ENCODE measurements at regions not wholly inside any gene's neighbourhood (a gene's known extent, or its start where the extent isn't known, plus 50 kb on each side); places are given as distances from the start of the nearest gene placed in this dataset.

- TF ChIP-seq, protein P1, sequence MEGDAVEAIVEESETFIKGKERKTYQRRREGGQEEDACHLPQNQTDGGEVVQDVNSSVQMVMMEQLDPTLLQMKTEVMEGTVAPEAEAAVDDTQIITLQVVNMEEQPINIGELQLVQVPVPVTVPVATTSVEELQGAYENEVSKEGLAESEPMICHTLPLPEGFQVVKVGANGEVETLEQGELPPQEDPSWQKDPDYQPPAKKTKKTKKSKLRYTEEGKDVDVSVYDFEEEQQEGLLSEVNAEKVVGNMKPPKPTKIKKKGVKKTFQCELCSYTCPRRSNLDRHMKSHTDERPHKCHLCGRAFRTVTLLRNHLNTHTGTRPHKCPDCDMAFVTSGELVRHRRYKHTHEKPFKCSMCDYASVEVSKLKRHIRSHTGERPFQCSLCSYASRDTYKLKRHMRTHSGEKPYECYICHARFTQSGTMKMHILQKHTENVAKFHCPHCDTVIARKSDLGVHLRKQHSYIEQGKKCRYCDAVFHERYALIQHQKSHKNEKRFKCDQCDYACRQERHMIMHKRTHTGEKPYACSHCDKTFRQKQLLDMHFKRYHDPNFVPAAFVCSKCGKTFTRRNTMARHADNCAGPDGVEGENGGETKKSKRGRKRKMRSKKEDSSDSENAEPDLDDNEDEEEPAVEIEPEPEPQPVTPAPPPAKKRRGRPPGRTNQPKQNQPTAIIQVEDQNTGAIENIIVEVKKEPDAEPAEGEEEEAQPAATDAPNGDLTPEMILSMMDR (IDR thresholded peaks at IDR 0.05; ENCODE audit: insufficient read depth, low read depth, low read length, missing control alignments): no peak
- DNase-seq (ENCODE audit: low read depth): no peak
- no peak overlapping the region for H3K4me3 ChIP-seq (ENCODE audit: low read depth, low read length)
Observed at GRCh38 chr18:29418136-29418535, 1241.2 kb upstream of the CDH2 start.

GRCh38 chr18:29406996-29407395, 1230.1 kb upstream of the CDH2 start:
- DNase-seq (ENCODE audit: low read depth): no peak
- TF ChIP-seq, protein P1 (IDR thresholded peaks at IDR 0.05; ENCODE audit: insufficient read depth, low read depth, low read length, missing control alignments): no peak
- H3K4me3 ChIP-seq (ENCODE audit: low read depth, low read length): no peak overlapping the region

GRCh38 chr18:29397536-29397935, 1220.6 kb upstream of the CDH2 start:
- no peak for DNase-seq (ENCODE audit: low read depth)

GRCh38 chr18:29383311-29384273, 1206.7 kb upstream of the CDH2 start:
- TF ChIP-seq, protein P1 (IDR thresholded peaks at IDR 0.05; ENCODE audit: insufficient read depth, low read depth, low read length, missing control alignments): no peak
- H3K4me3 ChIP-seq (ENCODE audit: low read depth, low read length): no peak overlapping the region
- DNase-seq (ENCODE audit: low read depth): no peak

More at GRCh38 chr18:29397536-29397935, 1220.6 kb upstream of the CDH2 start:
- H3K4me3 ChIP-seq (ENCODE audit: low read depth, low read length): no peak overlapping the region
- TF ChIP-seq, protein P1 (IDR thresholded peaks at IDR 0.05; ENCODE audit: insufficient read depth, low read depth, low read length, missing control alignments): no peak

DNA sequence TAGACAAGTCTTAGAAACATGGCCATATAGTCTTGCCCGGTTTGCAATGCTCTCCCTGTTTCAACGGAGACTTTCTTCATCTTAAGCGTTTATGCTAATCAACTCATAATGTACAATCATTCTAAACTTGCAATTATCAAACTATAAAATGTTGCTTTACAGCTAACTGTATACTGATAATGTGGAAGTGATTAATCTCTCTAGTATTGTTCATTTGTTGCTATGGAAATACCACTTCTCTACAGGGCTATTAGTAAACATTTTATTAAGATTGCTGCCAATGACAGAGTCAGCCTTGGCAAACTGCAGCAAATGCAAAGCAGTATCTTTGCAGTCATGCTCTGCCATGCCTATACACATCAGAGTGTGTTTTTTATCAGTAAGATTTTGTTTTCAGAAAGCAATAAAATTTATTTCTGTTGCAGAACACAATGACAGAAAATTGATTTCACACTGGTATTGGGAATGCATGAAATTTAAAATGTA, 1201.8 kb upstream of the CDH2 start:
- TF ChIP-seq, protein P1 (IDR thresholded peaks at IDR 0.05; ENCODE audit: insufficient read depth, low read depth, low read length, missing control alignments): no peak
- H3K4me3 ChIP-seq (ENCODE audit: low read depth, low read length): no peak overlapping the region
- no peak for DNase-seq (ENCODE audit: low read depth)

DNA sequence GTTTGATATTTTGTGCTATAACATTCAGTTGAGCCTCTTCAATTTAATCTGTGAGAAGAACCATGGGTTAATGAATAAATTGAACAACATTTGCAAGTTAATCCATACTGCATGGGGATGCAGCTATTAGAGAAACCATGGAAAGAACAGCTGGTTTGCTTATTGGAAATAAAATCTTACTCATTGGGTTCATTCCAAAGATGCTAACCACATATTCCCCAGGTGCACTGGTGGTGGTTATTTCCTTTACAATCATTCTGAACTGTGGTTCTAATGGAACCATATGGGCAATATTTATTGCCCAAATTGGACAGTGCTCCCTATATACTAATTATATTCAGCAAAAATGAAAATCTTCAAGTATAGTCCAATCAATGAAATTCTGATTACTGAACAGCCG, 1200.4 kb upstream of the CDH2 start:
- H3K4me3 ChIP-seq (ENCODE audit: low read depth, low read length): no peak overlapping the region
- DNase-seq (ENCODE audit: low read depth): no peak
- TF ChIP-seq, protein P1 (IDR thresholded peaks at IDR 0.05; ENCODE audit: insufficient read depth, low read depth, low read length, missing control alignments): no peak

Data from GM12865 (cell line).